HG03558 (cell line): ENCODE measurements at regions not wholly inside any gene's neighbourhood (a gene's known extent, or its start where the extent isn't known, plus 50 kb on each side); places are given as distances from the start of the nearest gene placed in this dataset.
"Not testable (repeated sequence)": the region's sequence is repeated elsewhere in the genome, so short reads cannot be mapped to it uniquely, and the experiment has no call there.

ENCODE experiments used
- ATAC-seq: cut with Tn5 transposase; IDR thresholded peaks from one replicate; pipeline ENCODE4 v1.9.1; 2021; ENCODE audit warnings: moderate number of reproducible peaks; ENCODE audit not compliant: unreplicated experiment; ENCODE audit errors: extremely low read depth

- no peak for ATAC-seq
Observed at GRCh38 chr13:107937848-107938247, 277.5 kb downstream of the LIG4 start.

GRCh38 chr13:107931056-107931455, 284.3 kb downstream of the LIG4 start:
- no peak for ATAC-seq

- no peak for ATAC-seq
Observed at GRCh38 chr13:107928762-107929161, 286.6 kb downstream of the LIG4 start.

GRCh38 chr13:107927557-107927956, 287.8 kb downstream of the LIG4 start:
- ATAC-seq: no peak

- ATAC-seq: not testable (repeated sequence)
Observed at GRCh38 chr13:107926515-107926914, 288.8 kb downstream of the LIG4 start.

- ATAC-seq: not testable (repeated sequence)
Observed at GRCh38 chr13:107916902-107917301, 298.4 kb downstream of the LIG4 start.

- ATAC-seq: no peak
Observed at GRCh38 chr13:107912745-107913144, 302.6 kb downstream of the LIG4 start.

GRCh38 chr13:107907065-107907805, 308.1 kb downstream of the LIG4 start:
- no peak for ATAC-seq

GRCh38 chr13:107906131-107906530, 309.2 kb downstream of the LIG4 start:
- ATAC-seq: no peak

GRCh38 chr13:107901996-107902562, 313.3 kb downstream of the LIG4 start:
- ATAC-seq: no peak

- no peak for ATAC-seq
Observed at GRCh38 chr13:107901230-107901629, 314.1 kb downstream of the LIG4 start.

GRCh38 chr13:107900775-107901174, 314.6 kb downstream of the LIG4 start:
- no peak for ATAC-seq

- ATAC-seq: no peak
Observed at GRCh38 chr13:107886118-107886517, 329.2 kb downstream of the LIG4 start.

- ATAC-seq: no peak
Observed at GRCh38 chr13:107884564-107884963, 330.8 kb downstream of the LIG4 start.

GRCh38 chr13:107883561-107884175, 331.7 kb downstream of the LIG4 start:
- ATAC-seq: no peak

- ATAC-seq: no peak
Observed at GRCh38 chr13:107882708-107883560, 332.4 kb downstream of the LIG4 start.

GRCh38 chr13:107881362-107881761, 334.0 kb downstream of the LIG4 start:
- no peak for ATAC-seq

- no peak for ATAC-seq
Observed at GRCh38 chr13:107874456-107874855, 340.9 kb downstream of the LIG4 start.

GRCh38 chr13:107873926-107874325, 341.4 kb downstream of the LIG4 start:
- no peak for ATAC-seq

- no peak for ATAC-seq
Observed at GRCh38 chr13:107870400-107870799, 344.9 kb downstream of the LIG4 start.
